ENCODE measurements at regions not wholly inside any gene's neighbourhood (a gene's known extent, or its start where the extent isn't known, plus 50 kb on each side); places are given as distances from the start of the nearest gene placed in this dataset.

DNA sequence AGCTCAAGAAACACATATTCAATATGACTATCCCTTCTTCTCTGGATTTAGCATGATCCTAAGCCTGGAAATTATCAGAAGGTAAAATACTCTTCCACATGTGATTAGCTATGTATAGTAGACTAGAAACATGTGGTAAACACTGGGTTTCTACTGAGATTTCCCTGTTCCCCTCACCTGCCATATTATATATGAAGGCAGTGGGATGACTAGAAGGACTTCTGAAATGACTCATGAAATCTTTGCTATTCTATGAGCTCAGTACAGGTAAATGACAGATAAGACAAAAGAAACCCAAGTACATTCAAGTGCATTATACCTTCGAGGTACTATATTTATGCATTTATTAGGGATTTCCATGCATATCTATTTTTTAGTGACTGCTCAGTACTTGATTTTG, 152.9 kb downstream of the DNAJB9 start:
- intact Hi-C loops (cut with DNase I; ENCODE audit: low total_unique reads): no loop called here
- no peak for DNase-seq
- Histone ChIP-seq H3K36me3 (no peaks in the 10 kb centered on the region), H3K27me3 (no peaks in the 10 kb centered on the region), H3K4me3 (no peak overlapping the region), H3K9me3 (no peaks in the 10 kb centered on the region), H3K4me1 (no peaks in the 10 kb centered on the region), H3K27ac (no peak overlapping the region)
- no peak for TF ChIP-seq POLR2A (IDR thresholded peaks at IDR 0.05)
- TF ChIP-seq, protein P1, sequence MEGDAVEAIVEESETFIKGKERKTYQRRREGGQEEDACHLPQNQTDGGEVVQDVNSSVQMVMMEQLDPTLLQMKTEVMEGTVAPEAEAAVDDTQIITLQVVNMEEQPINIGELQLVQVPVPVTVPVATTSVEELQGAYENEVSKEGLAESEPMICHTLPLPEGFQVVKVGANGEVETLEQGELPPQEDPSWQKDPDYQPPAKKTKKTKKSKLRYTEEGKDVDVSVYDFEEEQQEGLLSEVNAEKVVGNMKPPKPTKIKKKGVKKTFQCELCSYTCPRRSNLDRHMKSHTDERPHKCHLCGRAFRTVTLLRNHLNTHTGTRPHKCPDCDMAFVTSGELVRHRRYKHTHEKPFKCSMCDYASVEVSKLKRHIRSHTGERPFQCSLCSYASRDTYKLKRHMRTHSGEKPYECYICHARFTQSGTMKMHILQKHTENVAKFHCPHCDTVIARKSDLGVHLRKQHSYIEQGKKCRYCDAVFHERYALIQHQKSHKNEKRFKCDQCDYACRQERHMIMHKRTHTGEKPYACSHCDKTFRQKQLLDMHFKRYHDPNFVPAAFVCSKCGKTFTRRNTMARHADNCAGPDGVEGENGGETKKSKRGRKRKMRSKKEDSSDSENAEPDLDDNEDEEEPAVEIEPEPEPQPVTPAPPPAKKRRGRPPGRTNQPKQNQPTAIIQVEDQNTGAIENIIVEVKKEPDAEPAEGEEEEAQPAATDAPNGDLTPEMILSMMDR (IDR thresholded peaks at IDR 0.05 in 4 of 5, conservative IDR thresholded peaks at IDR 0.05 in 1 of 5): no peak
- no peak for ATAC-seq
- in situ Hi-C loops (cut with MboI; ENCODE audit: low sequenced_read_pairs in 4 of 4): no loop called here

DNA sequence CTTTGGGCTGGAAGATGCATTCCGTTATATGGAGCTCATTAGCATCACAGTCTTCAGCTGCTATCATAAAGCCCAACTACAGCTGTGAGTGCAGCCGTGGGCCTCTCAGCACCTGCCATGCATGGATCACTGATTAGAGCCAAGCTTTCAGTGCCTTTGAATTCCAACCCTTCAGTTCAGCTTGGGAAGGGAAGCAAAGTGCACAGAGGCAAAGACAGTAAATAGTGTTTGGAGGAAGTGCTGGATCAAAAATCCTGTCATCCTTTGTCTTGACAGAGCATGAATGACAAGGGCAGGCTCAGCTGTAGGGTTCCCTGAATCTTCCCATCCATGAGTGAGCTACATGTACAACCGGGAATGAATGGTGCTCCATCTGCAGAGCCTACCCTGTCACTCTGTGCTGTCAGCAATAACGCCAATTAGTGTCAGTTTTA, 153.7 kb downstream of the DNAJB9 start:
- Histone ChIP-seq H3K27ac (no peak overlapping the region), H3K9me3 (no peaks in the 10 kb centered on the region), H3K36me3 (no peaks in the 10 kb centered on the region), H3K4me3 (no peak overlapping the region), H3K4me1 (no peaks in the 10 kb centered on the region), H3K27me3 (no peaks in the 10 kb centered on the region)
- no peak for DNase-seq
- intact Hi-C loops (cut with DNase I; ENCODE audit: low total_unique reads) (no loop called here), in situ Hi-C loops (cut with MboI; ENCODE audit: low sequenced_read_pairs in 4 of 4) (no loop called here)
- ATAC-seq: no peak
- TF ChIP-seq, protein P1 (IDR thresholded peaks at IDR 0.05 in 4 of 5, conservative IDR thresholded peaks at IDR 0.05 in 1 of 5): no peak
- no peak for TF ChIP-seq POLR2A (IDR thresholded peaks at IDR 0.05)

DNA sequence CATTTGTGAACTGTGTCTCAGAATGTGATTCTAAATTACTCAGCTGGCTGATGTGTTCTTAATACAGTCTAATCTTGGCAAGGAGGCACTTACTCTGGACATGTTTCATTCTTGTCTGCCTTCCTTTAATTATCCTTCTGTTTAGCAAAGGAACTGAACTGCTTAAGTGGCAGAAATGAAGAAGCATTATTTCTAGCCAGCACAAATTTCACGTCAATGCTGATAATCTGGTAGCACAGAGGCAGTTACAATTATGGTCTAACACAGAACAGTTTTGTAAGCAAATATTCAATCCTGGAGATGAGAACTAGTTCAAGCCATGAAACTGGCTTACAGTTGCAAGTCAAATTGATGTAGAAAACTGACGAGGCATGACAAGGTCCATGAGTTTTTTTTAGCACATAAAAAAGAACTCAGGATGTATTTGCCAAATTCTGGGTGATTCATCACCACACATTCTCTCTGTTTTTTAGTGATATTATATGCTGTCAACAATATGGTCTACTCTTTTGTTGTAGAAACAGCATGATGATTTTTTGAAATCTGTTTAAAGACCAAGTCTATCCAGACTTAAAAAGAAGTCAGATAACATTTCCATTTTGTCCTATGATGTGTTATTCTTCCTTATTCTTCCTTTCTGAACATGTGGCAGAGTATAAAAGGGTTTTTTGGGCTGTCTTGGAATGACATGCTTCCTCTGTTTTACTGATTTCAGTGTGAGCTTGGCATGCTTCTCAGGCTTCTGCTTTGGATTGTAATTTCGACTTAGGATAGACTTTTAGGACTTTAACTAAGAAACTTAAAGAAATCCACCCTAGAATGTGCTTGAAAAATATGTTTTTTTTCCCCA, 154.8 kb downstream of the DNAJB9 start:
- H3K9me3 ChIP-seq: no peaks in the 10 kb centered on the region
- ATAC-seq: no peak
- in situ Hi-C loops (cut with MboI; ENCODE audit: low sequenced_read_pairs in 4 of 4): no loop called here
- H3K36me3 ChIP-seq: no peaks in the 10 kb centered on the region
- intact Hi-C loops (cut with DNase I; ENCODE audit: low total_unique reads): no loop called here
- no peak overlapping the region for H3K4me3 ChIP-seq
- no peak for DNase-seq
- no peak for TF ChIP-seq POLR2A (IDR thresholded peaks at IDR 0.05)
- TF ChIP-seq, protein P1 (IDR thresholded peaks at IDR 0.05 in 4 of 5, conservative IDR thresholded peaks at IDR 0.05 in 1 of 5): no peak
- no peak overlapping the region for H3K27ac ChIP-seq
- H3K27me3 ChIP-seq: no peaks in the 10 kb centered on the region
- H3K4me1 ChIP-seq: no peaks in the 10 kb centered on the region

DNA sequence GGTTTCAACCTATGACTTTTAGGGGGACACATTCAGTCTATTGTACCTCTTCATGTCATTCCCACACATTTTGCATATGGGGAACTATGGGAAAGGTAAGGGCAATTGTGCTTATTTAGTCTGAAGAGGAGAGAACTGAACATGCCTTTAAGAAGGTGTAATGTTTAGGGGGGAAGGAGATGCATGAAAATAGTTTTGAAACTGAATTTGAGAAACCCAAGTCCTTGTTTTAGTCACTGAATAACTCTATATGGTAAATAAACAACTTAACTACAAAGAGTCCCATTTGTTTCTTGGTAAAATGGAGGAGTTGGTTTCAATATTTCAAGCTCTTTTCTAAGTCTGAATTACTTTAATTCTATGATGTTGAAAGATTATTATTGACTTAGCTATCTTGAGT, 166.1 kb downstream of the DNAJB9 start:
- Histone ChIP-seq H3K27me3 (no peaks in the 10 kb centered on the region), H3K9me3 (no peaks in the 10 kb centered on the region), H3K4me3 (no peak overlapping the region), H3K36me3 (no peaks in the 10 kb centered on the region), H3K27ac (no peak overlapping the region), H3K4me1 (no peaks in the 10 kb centered on the region)
- intact Hi-C loops (cut with DNase I; ENCODE audit: low total_unique reads): no loop called here
- in situ Hi-C loops (cut with MboI; ENCODE audit: low sequenced_read_pairs in 4 of 4): no loop called here
- DNase-seq: no peak
- ATAC-seq: no peak
- TF ChIP-seq, protein P1 (IDR thresholded peaks at IDR 0.05 in 4 of 5, conservative IDR thresholded peaks at IDR 0.05 in 1 of 5): no peak
- no peak for TF ChIP-seq POLR2A (IDR thresholded peaks at IDR 0.05)
